Stimulated activated CD4-positive, alpha-beta T cell treated with anti-CD3 and anti-CD28 coated beads, Interleukin-1b, Interleukin-23, amount 100 ng/mL, for 48 hours (primary cell): ENCODE measurements at regions not wholly inside any gene's neighbourhood (a gene's known extent, or its start where the extent isn't known, plus 50 kb on each side); places are given as distances from the start of the nearest gene placed in this dataset.

Experiments
- DNase-seq: peaks from one replicate; pipeline ENCODE4 v3.0.0-alpha.2; 2020

DNA sequence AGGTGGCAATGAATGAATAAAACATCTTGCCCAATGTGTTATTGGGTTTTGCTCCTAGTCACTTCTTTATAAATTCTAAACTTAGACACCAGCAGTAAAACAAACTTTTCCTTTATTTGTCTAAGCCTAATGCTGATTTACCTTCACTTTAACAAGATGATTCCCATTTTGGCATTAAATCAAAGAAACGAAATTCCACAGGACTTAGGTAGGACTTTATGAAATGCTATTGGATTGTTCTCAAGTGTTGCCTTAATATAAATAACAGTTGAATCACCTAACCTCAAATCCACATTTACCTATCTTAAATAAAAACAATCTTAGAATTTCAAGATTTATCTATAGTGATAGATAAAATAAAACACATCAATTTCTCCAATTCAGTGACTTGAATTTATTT lies 831.8 kb downstream of the EPHA7 start:
- DNase-seq = no peak

- no peak for DNase-seq
These were observed 833.0 kb downstream of the EPHA7 start for GRCh38 chr6:92586236-92586977.

- no peak for DNase-seq
These were observed 837.1 kb downstream of the EPHA7 start for GRCh38 chr6:92582211-92582610.

GRCh38 chr6:92577077-92577719 lies 842.2 kb downstream of the EPHA7 start:
- DNase-seq = no peak

GRCh38 chr6:92568541-92568940 lies 850.8 kb downstream of the EPHA7 start:
- no peak for DNase-seq

GRCh38 chr6:92566632-92567031 lies 852.7 kb downstream of the EPHA7 start:
- DNase-seq = no peak

GRCh38 chr6:92564376-92564775 lies 855.0 kb downstream of the EPHA7 start:
- DNase-seq = no peak

GRCh38 chr6:92559611-92560010 lies 859.7 kb downstream of the EPHA7 start:
- no peak for DNase-seq

DNA sequence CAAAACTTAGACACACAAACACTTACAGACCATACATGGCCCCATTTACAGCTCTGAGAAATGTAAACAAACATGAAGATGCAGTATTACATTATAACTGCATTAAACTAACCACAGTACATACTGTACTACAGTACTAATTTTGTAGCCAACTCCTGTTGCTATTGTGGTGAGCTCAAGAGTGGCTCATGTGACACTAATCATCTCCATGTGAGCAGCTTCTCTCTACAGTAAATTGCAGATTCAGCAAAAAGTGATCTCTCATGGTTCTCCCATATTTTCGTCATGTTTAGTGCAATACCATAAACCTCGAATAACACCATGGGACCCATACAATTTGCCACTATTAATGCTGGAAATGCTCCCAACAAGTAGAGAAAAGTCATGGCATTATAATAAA lies 860.4 kb downstream of the EPHA7 start:
- DNase-seq = no peak

DNA sequence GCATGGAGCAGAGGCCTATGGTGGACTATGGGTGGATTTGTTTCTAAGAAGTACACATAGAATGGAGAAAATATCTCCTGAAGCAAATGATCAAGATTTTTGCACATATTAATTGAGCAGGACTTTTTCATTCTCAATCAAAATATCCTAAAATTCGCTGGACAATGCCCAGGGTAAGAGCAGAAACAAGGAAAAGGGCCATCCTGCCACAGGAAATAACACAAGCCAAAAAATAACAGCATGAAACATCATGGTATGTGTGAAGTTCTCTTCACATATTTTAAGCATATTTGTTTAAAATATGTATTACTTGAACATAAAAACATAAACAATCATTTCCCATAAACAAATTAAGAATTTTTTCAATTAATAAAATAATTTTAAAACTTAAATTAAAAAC lies 868.9 kb downstream of the EPHA7 start:
- DNase-seq = no peak

- DNase-seq = no peak
These were observed 873.5 kb downstream of the EPHA7 start for GRCh38 chr6:92545861-92546260.

GRCh38 chr6:92541448-92542060 lies 877.8 kb downstream of the EPHA7 start:
- DNase-seq = no peak

DNA sequence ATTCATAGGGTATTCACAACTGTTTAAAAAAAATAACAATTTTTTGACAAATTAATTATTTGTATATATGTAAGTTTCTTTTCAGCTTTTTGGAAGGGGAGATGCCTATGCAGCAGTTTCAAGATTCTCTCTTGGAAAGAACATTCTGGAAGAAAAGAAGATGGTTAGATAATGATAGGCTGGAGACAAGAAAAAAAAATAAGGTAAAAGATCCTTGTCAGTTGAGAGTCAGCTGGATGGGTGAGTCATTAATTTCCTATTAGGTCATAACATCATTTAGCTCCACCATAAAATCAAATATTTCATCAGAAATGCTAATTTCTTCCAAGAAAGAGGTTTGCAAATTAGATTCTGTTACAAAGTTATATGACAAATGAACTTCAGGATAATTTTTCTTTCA lies 880.4 kb downstream of the EPHA7 start:
- no peak for DNase-seq

GRCh38 chr6:92538275-92538674 lies 881.1 kb downstream of the EPHA7 start:
- DNase-seq = no peak

DNA sequence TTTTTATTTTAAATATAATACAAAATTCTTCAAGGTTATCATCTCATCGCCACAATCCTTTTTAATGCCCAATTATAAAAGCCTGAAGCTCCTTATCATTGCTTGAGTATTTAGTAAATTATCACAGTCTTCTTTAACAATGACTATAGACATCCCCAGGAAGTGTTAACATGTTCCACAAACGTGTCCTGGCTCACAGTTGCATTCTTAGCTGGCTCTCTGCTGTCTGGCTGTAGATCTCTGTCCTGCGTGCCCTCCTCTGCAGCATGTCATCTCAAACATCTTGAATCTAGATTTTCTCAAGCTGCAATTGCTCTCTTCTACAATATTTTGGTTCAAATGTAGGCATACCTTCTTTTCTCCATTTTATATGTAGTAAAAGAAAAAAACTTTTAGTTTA lies 885.2 kb downstream of the EPHA7 start:
- no peak for DNase-seq

DNA sequence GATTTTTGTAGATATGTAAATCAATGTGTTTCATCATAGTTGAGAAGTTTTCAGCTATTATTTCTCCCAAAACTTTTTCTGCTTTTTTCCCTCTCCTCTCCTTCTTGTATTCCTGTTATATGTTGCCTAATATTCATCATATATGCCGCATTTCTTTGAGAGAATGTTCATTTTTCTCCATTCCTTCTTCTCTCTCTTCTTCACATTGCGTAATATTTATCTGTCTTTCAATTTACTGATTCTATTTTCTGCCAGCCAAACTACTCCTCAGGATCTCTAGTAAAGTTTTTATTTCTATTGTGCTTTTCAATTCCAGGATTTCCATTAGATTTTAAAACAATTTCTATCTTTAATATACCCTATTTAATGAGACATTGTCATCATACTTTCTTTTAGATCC lies 896.8 kb downstream of the EPHA7 start:
- no peak for DNase-seq

- DNase-seq = no peak
These were observed 897.8 kb downstream of the EPHA7 start for GRCh38 chr6:92521553-92521952.

- DNase-seq = no peak
These were observed 909.2 kb downstream of the EPHA7 start for GRCh38 chr6:92510137-92510536.

GRCh38 chr6:92507552-92507951 lies 911.8 kb downstream of the EPHA7 start:
- DNase-seq = no peak

DNA sequence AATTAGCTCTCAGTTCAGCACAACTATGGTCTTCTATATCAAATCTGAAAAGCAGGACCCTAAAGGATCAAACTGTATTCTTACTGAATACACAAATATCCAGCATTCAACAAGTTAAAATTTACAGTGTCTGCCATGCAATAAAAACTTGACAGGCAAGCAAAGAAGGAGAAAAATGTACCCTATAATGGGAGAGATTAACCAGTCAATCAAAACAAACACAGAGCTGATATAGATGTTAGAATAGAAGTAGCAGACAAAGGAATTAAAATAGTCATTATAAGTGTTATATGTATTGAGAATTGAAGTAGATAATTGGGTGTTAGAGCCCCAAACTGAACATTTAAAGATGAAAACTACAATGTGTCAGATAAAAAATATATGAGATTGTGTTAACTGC lies 914.9 kb downstream of the EPHA7 start:
- no peak for DNase-seq

GRCh38 chr6:92497281-92497680 lies 922.1 kb downstream of the EPHA7 start:
- no peak for DNase-seq

DNA sequence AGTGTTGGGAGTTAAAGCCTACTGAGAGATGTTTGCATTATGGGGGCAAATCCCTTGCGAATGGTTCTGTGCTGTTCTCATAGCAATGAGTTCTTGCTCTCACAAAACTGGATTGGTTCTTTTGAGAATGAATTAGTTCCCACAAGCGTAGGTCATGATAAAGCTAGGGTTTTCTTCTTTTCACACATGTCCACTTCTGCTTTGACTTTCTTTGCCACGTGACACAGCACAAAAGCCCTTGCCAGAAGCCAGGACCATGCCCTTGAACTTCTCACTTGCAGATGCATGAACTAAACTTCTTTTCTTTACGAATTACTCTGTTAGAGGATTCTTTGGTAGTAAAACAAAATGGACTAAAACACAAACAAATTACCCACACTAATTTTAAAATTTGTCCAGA lies 922.8 kb downstream of the EPHA7 start:
- DNase-seq = no peak

- no peak for DNase-seq
These were observed 924.1 kb downstream of the EPHA7 start for GRCh38 chr6:92495242-92495641.

DNA sequence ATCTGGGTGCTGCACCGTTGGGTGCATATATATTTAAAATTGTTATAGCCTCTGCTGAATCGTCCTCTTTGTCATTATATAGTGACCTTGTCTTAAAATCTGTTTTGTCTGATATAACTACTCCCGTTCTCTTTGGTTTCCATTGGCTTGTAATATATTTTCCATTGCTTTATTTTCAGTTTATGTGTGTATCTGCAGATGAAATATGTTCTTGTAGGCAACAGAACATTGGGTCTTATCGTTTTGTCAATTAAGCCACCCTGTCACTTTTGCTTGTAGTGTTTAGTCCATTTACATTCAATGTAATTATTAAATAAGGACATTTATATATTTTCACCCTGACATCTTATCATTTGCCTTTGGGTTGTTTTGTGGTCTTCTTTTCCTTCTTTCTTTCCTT lies 933.9 kb downstream of the EPHA7 start:
- no peak for DNase-seq

DNA sequence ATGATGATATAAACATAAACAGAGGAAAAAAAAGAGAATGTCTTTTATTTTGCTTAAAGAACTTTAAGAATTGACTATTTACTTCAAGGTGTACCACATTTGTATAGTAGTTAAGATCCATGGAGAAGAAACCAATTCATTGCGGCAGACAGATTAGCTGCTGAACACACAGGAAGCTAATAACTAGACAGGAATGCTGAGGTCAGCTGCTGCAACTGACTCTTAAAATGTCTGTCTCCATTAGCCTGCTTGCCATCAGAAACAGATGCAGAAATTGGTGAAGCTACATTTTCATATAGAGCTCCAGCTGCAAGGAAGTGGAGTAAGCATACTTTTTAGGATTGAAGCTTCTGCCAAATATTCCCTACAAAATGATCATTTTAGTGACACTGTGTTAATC lies 939.5 kb downstream of the EPHA7 start:
- DNase-seq = no peak
